Right lobe of liver (tissue), 6 donors: ENCODE measurements at regions not wholly inside any gene's neighbourhood (a gene's known extent, or its start where the extent isn't known, plus 50 kb on each side); places are given as distances from the start of the nearest gene placed in this dataset.
A peak's percentile ranks its signal among the peaks of the same experiment; 100 is the strongest.
"Not testable (repeated sequence)": the region's sequence is repeated elsewhere in the genome, so short reads cannot be mapped to it uniquely, and the experiment has no call there.

Experiments
- ATAC-seq, 4 donors: fragments of 200-7000 bp; cut with Tn5 transposase; one replicate each; pipeline ENCODE4 v1.9.1; 2020; ENCODE audit warnings: mild to moderate bottlenecking in 4 of 4, moderate library complexity in 4 of 4
- DNase-seq, 3 donors: peaks; one replicate each; pipeline ENCODE4 v3.0.0-alpha.2; 2020
- H3K27ac ChIP-seq, 3 donors: fragments of 200-600 bp; one replicate each; pipeline ENCODE4 v1.8.0; 2022
- H3K27me3 ChIP-seq, 2 donors: fragments of 200-600 bp; one replicate each; pipeline ENCODE4 v1.8.0; 2022
- H3K36me3 ChIP-seq, 4 donors: fragments of 200-600 bp; sonication (generic) in 1 of 4; one replicate each; pipeline versions ENCODE4 v1.5.1 to v1.8.0; 2017 to 2022; ENCODE audit warnings: control low read depth in 1 of 4
- H3K4me1 ChIP-seq, 4 donors: fragments of 200-600 bp; sonication (generic) in 1 of 4; one replicate each; pipeline versions ENCODE4 v1.5.1 to v1.8.0; 2017 to 2022; ENCODE audit warnings: control low read depth in 1 of 4
- H3K4me3 ChIP-seq, 3 donors: fragments of 200-600 bp; one replicate each; pipeline ENCODE4 v1.8.0; 2022
- H3K9me3 ChIP-seq, 4 donors: fragments of 200-600 bp; sonication (generic) in 1 of 4; one replicate each; pipeline versions ENCODE4 v1.5.1 to v1.8.0; 2017 to 2022; ENCODE audit warnings: control low read depth in 1 of 4
- POLR2A ChIP-seq: fragments of 450-650 bp; IDR thresholded peaks from one replicate; pipeline ENCODE4 v1.6.1; 2017; ENCODE audit warnings: antibody characterized with exemption, mild to moderate bottlenecking
- WGBS: methylation state at CpG from one replicate; pipeline ENCODE4 v1.1.6; 2018; ENCODE audit warnings: low coverage, low lambda C conversion rate; ENCODE audit not compliant: insufficient coverage; ENCODE audit errors: missing lambda C conversion rate; 5-methylcytosine and 5-hydroxymethylcytosine counted together
- intact Hi-C, 2 donors: fragments of 100-400 bp; cut with DNase I; formaldehyde crosslinking; loops; one replicate each; pipeline versions ENCODE4 v1.11.2 to v1.14.1; 2022
- TF ChIP-seq, protein P1 (sequence below), 4 donors: fragments of 200-600 bp in 3 of 4; fragments of 450-650 bp in 1 of 4; IDR thresholded peaks; one replicate each; pipeline versions ENCODE4 v1.5.1 to v1.8.0; 2016 to 2022; ENCODE audit warnings: antibody characterized with exemption in 4 of 4, mild to moderate bottlenecking in 2 of 4
- donor health status: DM: no; HTN: yes; CAD: no.
- donor health status: DM: no; HTN: no; CAD: no.
- donor health status: DM: no; HTN: no; CAD: no.
- donor health status: DM: no; HTN: yes; CAD: no.
- donor health status: DM: no; HTN: yes; CAD: no.

DNA sequence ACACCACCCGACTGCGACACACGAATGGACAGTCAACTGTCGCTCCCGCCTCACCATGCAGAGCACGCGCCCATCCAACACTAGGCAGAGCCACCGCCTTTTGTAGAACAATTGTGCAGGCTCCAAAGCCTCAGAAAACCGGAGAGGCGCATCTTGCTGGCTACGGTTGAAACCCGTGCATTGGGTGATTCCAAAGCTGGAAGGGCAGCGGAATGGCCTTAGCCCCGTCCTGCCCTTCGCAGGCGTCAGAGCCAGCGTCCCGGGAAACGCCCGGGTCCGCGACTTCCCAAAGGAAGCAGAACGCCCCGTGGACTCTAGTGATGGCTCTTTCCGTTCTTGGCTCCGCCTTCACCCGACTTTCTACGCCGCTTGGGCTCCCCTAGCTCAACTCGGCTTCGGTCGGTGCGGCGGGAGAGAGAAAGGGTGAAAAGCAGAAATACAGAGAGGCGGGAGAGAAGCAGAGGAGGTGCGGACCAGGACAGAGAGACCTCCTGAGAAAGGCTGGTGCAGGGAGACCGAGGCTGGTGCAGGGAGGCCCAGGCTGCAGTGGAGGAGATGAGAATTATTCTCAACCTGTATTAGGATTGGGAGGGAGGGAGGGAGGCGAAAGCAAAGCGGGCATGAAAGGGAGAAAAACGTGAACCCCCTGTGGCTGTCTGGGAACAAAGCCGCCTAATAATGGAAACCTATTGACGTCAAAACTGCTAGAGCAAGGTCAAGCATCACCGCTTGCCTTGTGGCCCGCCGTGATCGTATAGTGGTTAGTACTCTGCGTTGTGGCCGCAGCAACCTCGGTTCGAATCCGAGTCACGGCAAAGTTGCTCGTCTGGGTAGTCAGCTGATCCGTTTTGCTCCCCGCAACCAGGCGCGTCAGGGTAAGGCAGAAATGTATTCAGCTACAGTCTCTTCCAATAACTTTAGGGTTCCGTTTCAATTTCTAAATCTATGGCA is 99.5 kb downstream of the PRKAB2 start:
- no peak for DNase-seq
- Histone ChIP-seq H3K4me1 (no peaks in the 10 kb centered on the region), H3K9me3 (no peaks in the 10 kb centered on the region), H3K27me3 (no peaks in the 10 kb centered on the region), H3K4me3 (peak overlapping the region in 2 of 3 donors; percentile 1 to 35), H3K36me3 (no peaks in the 10 kb centered on the region), H3K27ac (no peak overlapping the region)
- intact Hi-C loops: no loop called here
- TF ChIP-seq POLR2A: no peak
- TF ChIP-seq, protein P1, sequence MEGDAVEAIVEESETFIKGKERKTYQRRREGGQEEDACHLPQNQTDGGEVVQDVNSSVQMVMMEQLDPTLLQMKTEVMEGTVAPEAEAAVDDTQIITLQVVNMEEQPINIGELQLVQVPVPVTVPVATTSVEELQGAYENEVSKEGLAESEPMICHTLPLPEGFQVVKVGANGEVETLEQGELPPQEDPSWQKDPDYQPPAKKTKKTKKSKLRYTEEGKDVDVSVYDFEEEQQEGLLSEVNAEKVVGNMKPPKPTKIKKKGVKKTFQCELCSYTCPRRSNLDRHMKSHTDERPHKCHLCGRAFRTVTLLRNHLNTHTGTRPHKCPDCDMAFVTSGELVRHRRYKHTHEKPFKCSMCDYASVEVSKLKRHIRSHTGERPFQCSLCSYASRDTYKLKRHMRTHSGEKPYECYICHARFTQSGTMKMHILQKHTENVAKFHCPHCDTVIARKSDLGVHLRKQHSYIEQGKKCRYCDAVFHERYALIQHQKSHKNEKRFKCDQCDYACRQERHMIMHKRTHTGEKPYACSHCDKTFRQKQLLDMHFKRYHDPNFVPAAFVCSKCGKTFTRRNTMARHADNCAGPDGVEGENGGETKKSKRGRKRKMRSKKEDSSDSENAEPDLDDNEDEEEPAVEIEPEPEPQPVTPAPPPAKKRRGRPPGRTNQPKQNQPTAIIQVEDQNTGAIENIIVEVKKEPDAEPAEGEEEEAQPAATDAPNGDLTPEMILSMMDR (IDR thresholded peaks at IDR 0.05): no peak
- peak; percentile 53 to 70 (median 61) for ATAC-seq
- 15% methylated on average over 50 of the region's 58 CpGs for WGBS

DNA sequence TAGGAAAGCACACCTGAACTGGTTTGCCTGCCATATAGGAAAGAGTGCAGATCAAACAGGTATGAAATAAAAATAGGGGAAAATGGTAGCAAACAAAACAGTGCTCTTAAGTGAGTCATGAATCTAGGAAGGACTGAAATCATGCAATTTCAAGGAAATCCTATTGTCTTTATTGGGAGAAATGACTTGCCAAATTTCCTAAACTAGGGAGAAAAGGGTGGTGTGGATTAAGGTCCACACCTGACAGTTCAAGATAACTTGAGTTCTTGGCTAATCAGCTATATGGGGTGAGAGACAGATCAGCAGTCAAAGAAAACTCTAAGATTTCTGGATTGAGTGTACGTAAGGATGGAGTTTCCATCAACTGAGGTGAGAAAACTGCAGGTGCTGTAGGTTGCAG is 101.1 kb downstream of the PRKAB2 start:
- 75% methylated on average over 1 of the region's 1 CpG for WGBS
- Histone ChIP-seq H3K36me3 (no peaks in the 10 kb centered on the region), H3K4me3 (no peak overlapping the region), H3K27me3 (no peaks in the 10 kb centered on the region), H3K4me1 (no peaks in the 10 kb centered on the region), H3K9me3 (no peaks in the 10 kb centered on the region), H3K27ac (no peak overlapping the region)
- TF ChIP-seq, protein P1 (IDR thresholded peaks at IDR 0.05): no peak
- TF ChIP-seq POLR2A: no peak
- intact Hi-C loops: no loop called here
- ATAC-seq (no peak), DNase-seq (no peak)

DNA sequence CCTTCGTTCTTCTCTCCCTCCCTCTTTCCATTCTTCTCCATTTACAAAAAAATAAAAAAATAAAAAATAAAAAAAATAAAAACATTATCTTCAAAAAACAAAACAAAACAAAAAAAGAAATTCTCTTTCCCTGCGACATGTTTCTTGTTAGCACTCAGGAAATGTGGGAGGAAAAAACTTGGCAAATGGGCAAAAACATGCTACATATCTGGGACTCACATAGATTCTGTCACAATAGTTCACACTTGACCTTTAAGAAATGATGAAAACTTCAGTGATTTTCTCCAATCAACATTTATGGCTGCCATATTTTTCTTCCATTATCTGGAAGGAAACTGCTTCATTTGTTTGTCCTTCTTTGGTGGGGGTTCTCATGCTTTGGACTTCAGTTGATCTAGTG is 109.3 kb downstream of the PRKAB2 start:
- ATAC-seq: no peak
- TF ChIP-seq POLR2A: no peak
- TF ChIP-seq, protein P1 (IDR thresholded peaks at IDR 0.05): no peak
- 44% methylated on average over 2 of the region's 2 CpGs for WGBS

DNA sequence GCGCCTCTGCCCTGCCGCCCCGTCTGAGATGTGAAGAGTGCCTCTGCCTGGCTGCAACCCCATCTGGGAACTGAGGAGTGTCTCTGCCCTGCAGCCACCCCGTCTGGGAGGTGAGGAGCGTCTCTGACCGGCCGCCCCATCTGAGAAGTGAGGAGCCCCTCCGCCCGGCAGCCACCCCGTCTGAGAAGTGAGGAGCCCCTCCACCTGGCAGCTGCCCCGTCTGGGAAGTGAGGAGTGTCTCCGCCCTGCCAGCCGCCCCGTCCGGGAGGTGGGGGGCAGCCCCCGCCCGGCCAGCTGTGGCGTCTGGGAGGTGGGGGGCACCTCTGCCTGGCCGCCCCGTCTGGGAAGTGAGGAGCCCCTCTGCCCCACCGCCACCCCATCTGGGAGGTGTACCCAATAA is 110.4 kb downstream of the PRKAB2 start:
- intact Hi-C loops, ATAC-seq, H3K27ac ChIP-seq, H3K4me1 ChIP-seq, H3K27me3 ChIP-seq, H3K36me3 ChIP-seq, H3K4me3 ChIP-seq, H3K9me3 ChIP-seq: not testable (repeated sequence)
- peak in 1 of 3 donors; percentile 37 for DNase-seq
- WGBS: no CpG with 5 or more reads among the region's 21 CpGs

More for the DNA sequence above, 109.3 kb downstream of the PRKAB2 start:
- Histone ChIP-seq H3K4me1 (no peaks in the 10 kb centered on the region), H3K27ac (no peak overlapping the region), H3K27me3 (no peaks in the 10 kb centered on the region), H3K4me3 (no peak overlapping the region), H3K36me3 (no peaks in the 10 kb centered on the region), H3K9me3 (no peaks in the 10 kb centered on the region)
- no peak for DNase-seq
- intact Hi-C loops: no loop called here

DNA sequence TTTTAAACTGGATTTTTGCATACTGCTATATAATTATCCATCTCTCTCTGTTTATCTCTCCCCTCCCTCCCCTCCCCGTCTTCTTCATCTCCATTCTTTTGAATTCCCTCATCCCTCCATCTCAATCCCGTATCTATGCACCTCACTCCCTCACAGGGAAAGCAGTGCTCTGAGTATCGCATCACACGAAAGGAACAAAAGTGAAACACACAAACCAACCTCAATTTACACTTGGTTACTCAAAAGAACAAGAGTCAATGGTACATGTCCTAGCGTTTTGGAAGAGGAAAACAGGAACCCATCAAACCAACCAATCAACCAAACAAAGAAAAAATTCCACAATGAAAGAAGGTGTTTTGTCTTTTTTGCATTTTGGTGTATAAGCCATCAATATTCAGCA is 115.1 kb downstream of the NBPF12 start:
- no peak for ATAC-seq
- no peak for DNase-seq
- TF ChIP-seq POLR2A: no peak
- TF ChIP-seq, protein P1 (IDR thresholded peaks at IDR 0.05): no peak
- H3K27ac ChIP-seq: no peak overlapping the region
- intact Hi-C loops: no loop called here
- no peaks in the 10 kb centered on the region for H3K4me1 ChIP-seq
- H3K27me3 ChIP-seq: no peaks in the 10 kb centered on the region
- no peaks in the 10 kb centered on the region for H3K9me3 ChIP-seq
- no peaks in the 10 kb centered on the region for H3K36me3 ChIP-seq
- WGBS: 78% methylated on average over 5 of the region's 5 CpGs
- H3K4me3 ChIP-seq: no peak overlapping the region
